ENCODE measurements at regions not wholly inside any gene's neighbourhood (a gene's known extent, or its start where the extent isn't known, plus 50 kb on each side); places are given as distances from the start of the nearest gene placed in this dataset.
A peak's percentile ranks its signal among the peaks of the same experiment; 100 is the strongest.

GRCh38 chr2:200219309-200220113 lies 87.0 kb upstream of the SPATS2L start:
- peak; percentile 70 for DNase-seq

DNA sequence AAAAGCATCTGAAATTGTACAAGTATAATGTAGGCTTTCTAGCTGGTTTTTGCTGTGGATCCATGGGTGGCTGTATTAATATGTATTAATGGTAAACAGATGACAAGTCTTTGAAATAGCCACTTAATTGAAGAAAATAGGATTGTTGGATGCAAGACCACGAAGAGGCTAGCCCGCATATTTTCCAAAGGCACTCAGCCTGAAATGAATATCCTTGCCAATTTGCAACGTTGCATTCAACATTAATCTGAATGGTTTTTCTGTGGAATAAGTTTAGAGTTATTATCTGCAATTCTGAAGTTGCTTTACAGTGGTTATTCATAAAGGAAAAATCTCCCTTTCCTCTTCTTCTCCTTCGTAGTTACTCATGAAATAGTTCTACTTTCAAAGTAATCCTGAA lies 86.2 kb upstream of the SPATS2L start:
- no peak for DNase-seq

DNA sequence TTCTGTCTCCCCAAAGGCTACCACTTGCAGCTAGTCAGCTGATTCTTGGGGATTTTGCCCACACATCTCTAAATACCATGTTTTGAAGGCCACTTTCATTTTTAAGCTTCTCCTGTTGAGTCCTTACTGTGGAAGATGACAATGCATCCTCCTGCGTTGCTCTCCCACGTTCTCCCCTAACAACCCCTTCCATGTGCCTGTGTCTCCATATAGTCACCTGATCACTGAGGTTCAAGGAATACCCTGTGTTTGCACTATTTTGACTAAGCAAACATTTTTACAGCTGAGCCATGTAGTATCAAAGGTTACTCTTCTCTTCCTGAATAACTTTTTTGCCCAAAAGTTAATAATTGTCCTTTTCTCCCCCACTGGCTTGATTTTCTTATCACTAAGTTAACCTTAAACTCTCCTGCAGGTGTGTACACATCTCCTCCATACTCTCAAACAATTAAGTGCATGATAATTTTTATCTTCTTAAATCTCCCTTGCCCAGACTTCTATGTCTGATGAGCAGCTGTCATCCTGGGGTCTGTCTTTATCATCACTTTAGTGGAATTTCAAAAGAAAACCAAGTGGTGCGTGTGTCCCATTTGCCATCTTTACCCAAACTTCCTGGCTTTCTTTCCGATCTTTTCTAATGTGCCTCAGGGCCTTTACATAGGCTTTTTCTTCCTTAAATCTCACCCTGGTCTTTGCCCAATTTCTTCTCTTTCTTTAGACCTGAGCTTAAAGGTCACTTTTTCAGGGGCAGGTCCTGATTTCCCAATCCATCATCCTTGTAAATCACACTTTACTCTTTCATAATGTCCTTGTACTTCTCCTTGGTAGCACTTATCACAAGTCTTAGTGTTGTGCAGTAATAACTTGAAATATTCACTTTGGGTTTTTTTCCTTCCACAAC lies 85.2 kb upstream of the SPATS2L start:
- DNase-seq = peak; percentile 94

GRCh38 chr2:200222791-200223190 lies 83.7 kb upstream of the SPATS2L start:
- no peak for DNase-seq

DNA sequence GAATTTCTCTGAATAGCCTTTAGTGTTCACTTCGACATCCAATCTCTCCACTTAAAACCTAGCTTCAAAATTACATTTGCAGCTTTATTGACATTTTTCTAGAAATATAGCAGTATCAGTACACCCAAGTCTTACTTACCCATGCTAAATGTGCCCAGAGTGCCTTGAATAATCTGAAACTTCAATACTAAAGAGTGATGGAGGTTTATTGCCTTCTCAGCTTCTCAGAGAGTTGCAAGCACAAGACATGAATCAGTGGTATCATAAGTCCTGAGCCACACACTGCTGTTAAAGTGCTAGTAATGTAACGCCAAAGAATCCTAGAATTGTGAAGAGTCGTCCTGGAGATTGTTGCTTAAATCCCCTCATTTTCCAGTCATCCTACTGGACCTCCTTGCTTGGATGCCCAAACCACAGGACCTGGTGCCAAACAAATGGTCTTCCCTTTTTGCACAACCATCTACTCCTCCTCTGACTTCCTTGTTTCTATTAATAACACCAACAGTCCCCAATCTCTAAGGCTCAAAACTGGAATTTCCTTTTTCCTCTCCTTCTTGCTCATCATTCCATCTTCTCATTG lies 83.2 kb upstream of the SPATS2L start:
- DNase-seq = no peak

DNA sequence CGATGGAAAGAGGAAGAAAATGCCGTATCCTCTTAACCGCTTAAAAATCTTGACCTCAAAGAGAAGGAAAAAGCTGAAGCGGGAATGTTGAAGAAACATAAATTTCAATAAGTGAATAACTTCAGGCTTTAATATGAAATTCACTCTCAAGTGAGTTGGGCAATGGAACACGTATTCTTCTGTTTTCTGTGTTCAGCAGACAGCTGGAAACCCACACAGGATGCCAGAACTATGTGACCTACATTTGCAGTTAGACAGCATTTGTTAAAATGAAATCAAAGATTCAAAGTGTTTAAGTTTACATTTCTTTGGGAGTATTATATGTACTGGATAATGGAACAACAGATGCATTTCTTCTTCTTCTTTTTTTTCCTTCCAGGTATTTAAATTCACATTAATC lies 80.5 kb upstream of the SPATS2L start:
- no peak for DNase-seq

GRCh38 chr2:200226451-200227426 lies 79.8 kb upstream of the SPATS2L start:
- no peak for DNase-seq

- DNase-seq = no peak
These were observed 75.8 kb upstream of the SPATS2L start for GRCh38 chr2:200230716-200231115.

DNA sequence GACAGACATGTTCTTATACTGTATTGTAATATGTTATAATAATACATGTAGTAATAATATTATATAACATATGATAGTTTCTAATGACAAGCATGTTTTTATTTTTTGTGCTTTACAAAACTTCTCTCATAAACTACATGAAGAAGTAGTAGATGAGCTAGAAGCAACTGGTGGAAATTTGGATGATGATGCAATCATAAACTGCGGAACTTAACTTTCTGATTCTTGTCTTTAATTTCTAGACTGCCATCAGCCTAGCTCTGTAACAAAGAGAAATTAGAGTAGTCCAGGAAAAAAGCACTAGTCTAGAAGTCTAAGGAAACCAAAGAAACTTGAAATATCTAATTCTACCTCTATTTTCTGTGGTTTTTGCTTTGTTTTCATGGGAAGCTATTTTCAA lies 71.0 kb upstream of the SPATS2L start:
- no peak for DNase-seq

GRCh38 chr2:200239216-200239615 lies 67.3 kb upstream of the SPATS2L start:
- no peak for DNase-seq

- DNase-seq = no peak
These were observed 63.9 kb upstream of the SPATS2L start for GRCh38 chr2:200242570-200242969.

DNA sequence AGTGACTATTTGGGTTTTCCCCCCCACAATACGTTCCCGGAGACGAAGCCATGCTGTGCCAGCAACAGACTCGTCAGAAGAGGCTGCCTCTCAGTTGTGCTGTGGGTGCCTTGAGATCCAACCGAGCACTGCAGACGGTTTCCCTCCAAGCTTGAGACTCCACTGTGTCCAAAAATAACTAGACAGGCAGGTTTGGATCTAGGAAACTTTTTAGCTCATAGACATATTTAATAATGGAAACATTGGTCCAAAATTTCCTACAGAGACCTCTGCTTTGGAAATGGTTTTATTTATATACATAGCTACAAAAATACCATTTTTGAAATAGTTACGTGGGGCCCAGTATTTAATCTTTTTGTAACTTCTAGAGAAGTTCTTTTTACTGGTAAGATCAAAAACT lies 63.1 kb upstream of the SPATS2L start:
- DNase-seq = no peak

- no peak for DNase-seq
These were observed 62.4 kb upstream of the SPATS2L start for GRCh38 chr2:200244111-200244510.

GRCh38 chr2:200247494-200247893 lies 59.0 kb upstream of the SPATS2L start:
- DNase-seq = no peak

GRCh38 chr2:200252265-200253067 lies 54.0 kb upstream of the SPATS2L start:
- DNase-seq = no peak

GRCh38 chr2:200253639-200254038 lies 52.9 kb upstream of the SPATS2L start:
- no peak for DNase-seq

- DNase-seq = no peak
These were observed 51.7 kb upstream of the SPATS2L start for GRCh38 chr2:200254773-200255172.

GRCh38 chr2:200255549-200255948 lies 50.9 kb upstream of the SPATS2L start:
- DNase-seq = no peak

Data from NCI-H526 treated with DMSO at 0.1 percent for 48 hours (cell line).